ENCODE measurements at regions not wholly inside any gene's neighbourhood (a gene's known extent, or its start where the extent isn't known, plus 50 kb on each side); places are given as distances from the start of the nearest gene placed in this dataset.

GRCh38 chr17:17411692-17412091 lies 65.1 kb upstream of the MED9 start:
- H3K4me3 ChIP-seq, result no peak overlapping the region
- H3K27me3 ChIP-seq, result no peaks in the 10 kb centered on the region
- DNase-seq, result no peak
- H3K9me3 ChIP-seq (replicated peaks in 1 of 3), result no peaks in the 10 kb centered on the region
- intact Hi-C loops (cut with DNase I), result no loop called here
- H3K27ac ChIP-seq, result no peak overlapping the region
- no peaks in the 10 kb centered on the region for H3K36me3 ChIP-seq (replicated peaks in 1 of 2)
- H3K4me1 ChIP-seq (replicated peaks in 1 of 2), result peaks cover 7 to 41% of the 10 kb centered on the region in 2 donors
- TF ChIP-seq CTCF (IDR thresholded peaks at IDR 0.05), result no peak
- no peak for TF ChIP-seq POLR2A (IDR thresholded peaks at IDR 0.05)

- no peaks in the 10 kb centered on the region for H3K27me3 ChIP-seq
- intact Hi-C loops (cut with DNase I), result no loop called here
- TF ChIP-seq POLR2A (IDR thresholded peaks at IDR 0.05), result no peak
- no peak for TF ChIP-seq CTCF (IDR thresholded peaks at IDR 0.05)
- no peak for DNase-seq
- H3K27ac ChIP-seq, result no peak overlapping the region
- peaks cover 7 to 46% of the 10 kb centered on the region in 2 donors for H3K4me1 ChIP-seq (replicated peaks in 1 of 2)
- WGBS, 4 donors, result 50 to 59% (median 53%) methylated on average over 4 of the region's 4 CpGs
- no peaks in the 10 kb centered on the region for H3K36me3 ChIP-seq (replicated peaks in 1 of 2)
- no peaks in the 10 kb centered on the region for H3K9me3 ChIP-seq (replicated peaks in 1 of 3)
- H3K4me3 ChIP-seq, result no peak overlapping the region
These were observed 64.5 kb upstream of the MED9 start for GRCh38 chr17:17412326-17412725.

- Histone ChIP-seq H3K9me3 (replicated peaks in 1 of 3) (no peaks in the 10 kb centered on the region), H3K27ac (no peak overlapping the region), H3K36me3 (replicated peaks in 1 of 2) (no peaks in the 10 kb centered on the region), H3K27me3 (no peaks in the 10 kb centered on the region), H3K4me1 (replicated peaks in 1 of 2) (peaks cover 7 to 45% of the 10 kb centered on the region in 2 donors), H3K4me3 (no peak overlapping the region)
- intact Hi-C loops (cut with DNase I), result no loop called here
- no peak for TF ChIP-seq POLR2A (IDR thresholded peaks at IDR 0.05)
- no peak for TF ChIP-seq CTCF (IDR thresholded peaks at IDR 0.05)
- DNase-seq, result no peak
- WGBS, 4 donors, result 89 to 97% (median 94%) methylated on average over 6 of the region's 6 CpGs
These were observed 63.5 kb upstream of the MED9 start for GRCh38 chr17:17413215-17413792.

GRCh38 chr17:17413821-17414220 lies 63.0 kb upstream of the MED9 start:
- H3K27me3 ChIP-seq, result no peaks in the 10 kb centered on the region
- intact Hi-C loops (cut with DNase I), result no loop called here
- H3K36me3 ChIP-seq (replicated peaks in 1 of 2), result no peaks in the 10 kb centered on the region
- no peak for TF ChIP-seq CTCF (IDR thresholded peaks at IDR 0.05)
- TF ChIP-seq POLR2A (IDR thresholded peaks at IDR 0.05), result no peak
- H3K9me3 ChIP-seq (replicated peaks in 1 of 3), result no peaks in the 10 kb centered on the region
- peak overlapping the region in 1 of 4 donors; percentile 18 for H3K4me3 ChIP-seq
- peaks cover 7 to 45% of the 10 kb centered on the region in 2 donors for H3K4me1 ChIP-seq (replicated peaks in 1 of 2)
- peak overlapping the region in 2 of 5 donors; percentile 58 to 75 for H3K27ac ChIP-seq
- 72 to 81% (median 77%) methylated on average over 7 of the region's 7 CpGs for WGBS, 4 donors
- DNase-seq, result no peak
